GM12873 (cell line): ENCODE measurements at regions not wholly inside any gene's neighbourhood (a gene's known extent, or its start where the extent isn't known, plus 50 kb on each side); places are given as distances from the start of the nearest gene placed in this dataset.

Experiments used
- CTCF ChIP-seq: IDR thresholded peaks from 2 replicates; pipeline ENCODE4 v1.5.1; 2012; ENCODE audit warnings: low read depth, mild to moderate bottlenecking, moderate library complexity, low read length, control low read depth; ENCODE audit not compliant: insufficient read depth; ENCODE audit errors: missing control alignments

- TF ChIP-seq CTCF, result no peak
Measured at GRCh38 chr11:116698080-116698479, 74.7 kb downstream of the BUD13 start.

GRCh38 chr11:116697639-116698038, 75.1 kb downstream of the BUD13 start:
- no peak for TF ChIP-seq CTCF

GRCh38 chr11:116697011-116697410, 75.8 kb downstream of the BUD13 start:
- no peak for TF ChIP-seq CTCF

GRCh38 chr11:116696381-116696941, 76.3 kb downstream of the BUD13 start:
- TF ChIP-seq CTCF, result no peak

GRCh38 chr11:116695657-116696254, 77.0 kb downstream of the BUD13 start:
- TF ChIP-seq CTCF, result no peak

GRCh38 chr11:116694815-116695590, 77.8 kb downstream of the BUD13 start:
- TF ChIP-seq CTCF, result no peak

- no peak for TF ChIP-seq CTCF
Measured at GRCh38 chr11:116694349-116694725, 78.5 kb downstream of the BUD13 start.
